T-cell (primary cell): ENCODE measurements at regions not wholly inside any gene's neighbourhood (a gene's known extent, or its start where the extent isn't known, plus 50 kb on each side); places are given as distances from the start of the nearest gene placed in this dataset.

ENCODE experiments used
- ATAC-seq, 4 experiments: fragments of 200-7000 bp in 3 of 4; fragments of 150-1000 bp in 1 of 4; cut with Tn5 transposase; replicated peaks in 1 of 4; 1 replicate in 3 of 4; 2 replicates in 1 of 4; pipeline ENCODE4 v1.10.0; 2021; ENCODE audit warnings: moderate library complexity in 3 of 4, mild to moderate bottlenecking in 2 of 4, moderate number of reproducible peaks in 1 of 4
- CTCF ChIA-PET, 2 donors: fragments of 300-600 bp; sonication (Branson Sonifier 250); formaldehyde crosslinking; loops; one replicate each; lab custom pipeline; 2022; ENCODE audit warnings: antibody characterized with exemption in 2 of 2; lab: Charles Lee
- POLR2A ChIA-PET, 2 donors: fragments of 300-600 bp; sonication (Branson Sonifier 250); formaldehyde crosslinking; loops; one replicate each; lab custom pipeline; 2022; ENCODE audit warnings: antibody characterized with exemption in 2 of 2; lab: Charles Lee
- DNase-seq, 35 experiments: peaks; one replicate each; pipeline versions ENCODE4 v3.0.0 to v3.0.0-alpha.2; 2013 to 2023
- H3K27ac ChIP-seq: one replicate; pipeline ENCODE4 v1.5.1; 2013; ENCODE audit warnings: low read length
- H3K27me3 ChIP-seq, 2 experiments: replicated peaks in 1 of 2; 1 replicate in 1 of 2; 2 replicates in 1 of 2; pipeline versions ENCODE4 v1.6.1 to v1.7.0; 2013; ENCODE audit warnings: low read length in 1 of 2, mixed read lengths in 1 of 2; ENCODE audit not compliant: control insufficient read depth in 2 of 2, insufficient read depth in 2 of 2; ENCODE audit errors: extremely low read depth in 1 of 2
- H3K36me3 ChIP-seq, 2 donors: 1 replicate in 1 of 2; 2 replicates in 1 of 2; pipeline versions ENCODE4 v1.6.1 to v1.7.0; 2013; ENCODE audit warnings: low read length in 1 of 2; ENCODE audit not compliant: control insufficient read depth in 2 of 2, insufficient read depth in 1 of 2; ENCODE audit errors: extremely low read depth in 1 of 2
- H3K4me1 ChIP-seq, 2 experiments: 1 replicate in 1 of 2; 2 replicates in 1 of 2; pipeline versions ENCODE4 v1.6.1 to v1.7.0; 2013; ENCODE audit warnings: low read length in 2 of 2, mixed read lengths in 1 of 2; ENCODE audit not compliant: insufficient read depth in 2 of 2, control insufficient read depth in 1 of 2; ENCODE audit errors: extremely low read depth in 1 of 2
- H3K4me3 ChIP-seq, 2 donors: 1 replicate in 1 of 2; 2 replicates in 1 of 2; pipeline versions ENCODE4 v1.5.1 to v1.7.0; 2013; ENCODE audit warnings: mild to moderate bottlenecking in 2 of 2, low read length in 1 of 2, moderate library complexity in 1 of 2; ENCODE audit not compliant: control insufficient read depth in 1 of 2; ENCODE audit errors: extremely low read depth in 1 of 2
- H3K9me3 ChIP-seq: 2 replicates; pipeline ENCODE4 v1.7.0; 2013
- H3K27ac Mint-ChIP-seq, 2 donors: one replicate each; pipeline ENCODE4 v1.8.0; 2020 to 2021; ENCODE audit warnings: mild to moderate bottlenecking in 2 of 2, mixed read lengths in 2 of 2
- H3K27me3 Mint-ChIP-seq, 2 donors: one replicate each; pipeline ENCODE4 v1.8.0; 2021 to 2022; ENCODE audit warnings: mixed read lengths in 2 of 2
- H3K36me3 Mint-ChIP-seq: one replicate; pipeline ENCODE4 v1.8.0; 2021; ENCODE audit warnings: mixed read lengths
- H3K4me1 Mint-ChIP-seq, 3 donors: one replicate each; pipeline ENCODE4 v1.8.0; 2020 to 2022; ENCODE audit warnings: mixed read lengths in 3 of 3, mild to moderate bottlenecking in 1 of 3
- H3K4me3 Mint-ChIP-seq, 3 donors: one replicate each; pipeline ENCODE4 v1.8.0; 2020 to 2022; ENCODE audit warnings: mild to moderate bottlenecking in 3 of 3, mixed read lengths in 3 of 3, moderate library complexity in 3 of 3
- H3K9me3 Mint-ChIP-seq, 3 donors: one replicate each; pipeline ENCODE4 v1.8.0; 2020 to 2022; ENCODE audit warnings: mixed read lengths in 3 of 3
- WGBS: methylation state at CpG from one replicate; pipeline ENCODE4 v1.1.5; 2013; ENCODE audit warnings: missing lambda C conversion rate; ENCODE audit not compliant: insufficient coverage; 5-methylcytosine and 5-hydroxymethylcytosine counted together

- no peaks in the 10 kb centered on the region for H3K36me3 ChIP-seq
- H3K27me3 ChIP-seq = no peaks in the 10 kb centered on the region
- no peaks in the 10 kb centered on the region for H3K9me3 ChIP-seq
- Mint-ChIP-seq H3K27ac (no peak overlapping the region), H3K4me3 (no peak overlapping the region), H3K4me1 (no peaks in the 10 kb centered on the region), H3K36me3 (peaks cover 21% of the 10 kb centered on the region), H3K27me3 (no peaks in the 10 kb centered on the region), H3K9me3 (peaks cover 0 to 4% (median 0%) of the 10 kb centered on the region in 3 donors)
- H3K4me3 ChIP-seq = no peak overlapping the region
- WGBS = 54% methylated on average over 2 of the region's 5 CpGs
- no peaks in the 10 kb centered on the region for H3K4me1 ChIP-seq
- ChIA-PET CTCF (no interaction called here), POLR2A (no interaction called here)
- no peak for ATAC-seq
- DNase-seq = no peak
- H3K27ac ChIP-seq = no peak overlapping the region
These were observed 135.2 kb upstream of the NT5C1B start for GRCh38 chr2:18724371-18725145.

- Histone ChIP-seq H3K9me3 (no peaks in the 10 kb centered on the region), H3K27me3 (no peaks in the 10 kb centered on the region), H3K4me3 (no peak overlapping the region), H3K4me1 (no peaks in the 10 kb centered on the region), H3K27ac (no peak overlapping the region), H3K36me3 (no peaks in the 10 kb centered on the region)
- H3K4me3 Mint-ChIP-seq = no peak overlapping the region
- ATAC-seq (no peak), DNase-seq (no peak)
- WGBS = no CpG with 5 or more reads among the region's 4 CpGs
- CTCF ChIA-PET = no interaction called here
- POLR2A ChIA-PET = no interaction called here
- no peaks in the 10 kb centered on the region for H3K27me3 Mint-ChIP-seq
- H3K36me3 Mint-ChIP-seq = peaks cover 25% of the 10 kb centered on the region
- H3K27ac Mint-ChIP-seq = no peak overlapping the region
- H3K9me3 Mint-ChIP-seq = peaks cover 0 to 4% (median 0%) of the 10 kb centered on the region in 3 donors
- no peaks in the 10 kb centered on the region for H3K4me1 Mint-ChIP-seq
These were observed 133.8 kb upstream of the NT5C1B start for GRCh38 chr2:18723219-18723618.

- H3K36me3 ChIP-seq = no peaks in the 10 kb centered on the region
- no peak overlapping the region for H3K4me3 ChIP-seq
- H3K27me3 Mint-ChIP-seq = no peaks in the 10 kb centered on the region
- no peak for DNase-seq
- peaks cover 0 to 4% (median 0%) of the 10 kb centered on the region in 3 donors for H3K9me3 Mint-ChIP-seq
- H3K27ac ChIP-seq = no peak overlapping the region
- H3K36me3 Mint-ChIP-seq = peaks cover 29% of the 10 kb centered on the region
- H3K27me3 ChIP-seq = no peaks in the 10 kb centered on the region
- no peaks in the 10 kb centered on the region for H3K4me1 Mint-ChIP-seq
- H3K4me1 ChIP-seq = no peaks in the 10 kb centered on the region
- WGBS = 94% methylated on average over 2 of the region's 2 CpGs
- ChIA-PET CTCF (interaction anchor here in 1 of 2 donors (0.5 kb wide), 1 partner anchor 9 kb away, joined by 3 read pairs; no protein-coding TSS in a partner anchor), POLR2A (no interaction called here)
- no peak overlapping the region for H3K4me3 Mint-ChIP-seq
- no peaks in the 10 kb centered on the region for H3K9me3 ChIP-seq
- no peak overlapping the region for H3K27ac Mint-ChIP-seq
- no peak for ATAC-seq
These were observed 132.7 kb upstream of the NT5C1B start for GRCh38 chr2:18722101-18722500.

GRCh38 chr2:18721038-18721922 is 131.9 kb upstream of the NT5C1B start:
- no peaks in the 10 kb centered on the region for H3K4me1 ChIP-seq
- 93% methylated on average over 6 of the region's 10 CpGs for WGBS
- no peaks in the 10 kb centered on the region for H3K4me1 Mint-ChIP-seq
- DNase-seq = no peak
- no peak for ATAC-seq
- H3K36me3 ChIP-seq = no peaks in the 10 kb centered on the region
- no peak overlapping the region for H3K27ac ChIP-seq
- CTCF ChIA-PET = no interaction called here
- no peak overlapping the region for H3K4me3 ChIP-seq
- peaks cover 0 to 4% (median 0%) of the 10 kb centered on the region in 3 donors for H3K9me3 Mint-ChIP-seq
- H3K27me3 Mint-ChIP-seq = no peaks in the 10 kb centered on the region
- no peak overlapping the region for H3K4me3 Mint-ChIP-seq
- H3K27me3 ChIP-seq = no peaks in the 10 kb centered on the region
- POLR2A ChIA-PET = no interaction called here
- peaks cover 34% of the 10 kb centered on the region for H3K36me3 Mint-ChIP-seq
- no peaks in the 10 kb centered on the region for H3K9me3 ChIP-seq
- H3K27ac Mint-ChIP-seq = no peak overlapping the region

- CTCF ChIA-PET = no interaction called here
- no peak overlapping the region for H3K4me3 ChIP-seq
- no peak for DNase-seq
- Mint-ChIP-seq H3K36me3 (peaks cover 34% of the 10 kb centered on the region), H3K4me3 (no peak overlapping the region), H3K4me1 (no peaks in the 10 kb centered on the region), H3K27me3 (no peaks in the 10 kb centered on the region), H3K9me3 (peaks cover 2 to 8% (median 3%) of the 10 kb centered on the region in 3 donors), H3K27ac (no peak overlapping the region)
- no peak for ATAC-seq
- POLR2A ChIA-PET = interaction anchor here in 1 of 2 donors (0.6 kb wide), 1 partner anchor 1185 kb away, joined by 3 read pairs; no protein-coding TSS in a partner anchor
- no peak overlapping the region for H3K27ac ChIP-seq
- no peaks in the 10 kb centered on the region for H3K36me3 ChIP-seq
- WGBS = 100% methylated on average over 2 of the region's 4 CpGs
- no peaks in the 10 kb centered on the region for H3K9me3 ChIP-seq
- H3K4me1 ChIP-seq = no peaks in the 10 kb centered on the region
- no peaks in the 10 kb centered on the region for H3K27me3 ChIP-seq
These were observed 130.8 kb upstream of the NT5C1B start for GRCh38 chr2:18719978-18720775.

- Histone ChIP-seq H3K27me3 (no peaks in the 10 kb centered on the region), H3K4me3 (no peak overlapping the region), H3K4me1 (no peaks in the 10 kb centered on the region), H3K27ac (no peak overlapping the region), H3K36me3 (no peaks in the 10 kb centered on the region), H3K9me3 (no peaks in the 10 kb centered on the region)
- Mint-ChIP-seq H3K27ac (no peak overlapping the region), H3K27me3 (no peaks in the 10 kb centered on the region), H3K9me3 (peaks cover 3 to 7% (median 4%) of the 10 kb centered on the region in 3 donors), H3K36me3 (peaks cover 6% of the 10 kb centered on the region), H3K4me3 (no peak overlapping the region), H3K4me1 (peaks cover 0 to 2% (median 0%) of the 10 kb centered on the region in 3 donors)
- DNase-seq (no peak), ATAC-seq (no peak)
- ChIA-PET POLR2A (no interaction called here), CTCF (no interaction called here)
- no CpG with 5 or more reads among the region's 1 CpG for WGBS
These were observed 118.9 kb upstream of the NT5C1B start for GRCh38 chr2:18708203-18708715.
